ENCODE measurements at regions not wholly inside any gene's neighbourhood (a gene's known extent, or its start where the extent isn't known, plus 50 kb on each side); places are given as distances from the start of the nearest gene placed in this dataset.
"Not testable (repeated sequence)": the region's sequence is repeated elsewhere in the genome, so short reads cannot be mapped to it uniquely, and the experiment has no call there.

DNA sequence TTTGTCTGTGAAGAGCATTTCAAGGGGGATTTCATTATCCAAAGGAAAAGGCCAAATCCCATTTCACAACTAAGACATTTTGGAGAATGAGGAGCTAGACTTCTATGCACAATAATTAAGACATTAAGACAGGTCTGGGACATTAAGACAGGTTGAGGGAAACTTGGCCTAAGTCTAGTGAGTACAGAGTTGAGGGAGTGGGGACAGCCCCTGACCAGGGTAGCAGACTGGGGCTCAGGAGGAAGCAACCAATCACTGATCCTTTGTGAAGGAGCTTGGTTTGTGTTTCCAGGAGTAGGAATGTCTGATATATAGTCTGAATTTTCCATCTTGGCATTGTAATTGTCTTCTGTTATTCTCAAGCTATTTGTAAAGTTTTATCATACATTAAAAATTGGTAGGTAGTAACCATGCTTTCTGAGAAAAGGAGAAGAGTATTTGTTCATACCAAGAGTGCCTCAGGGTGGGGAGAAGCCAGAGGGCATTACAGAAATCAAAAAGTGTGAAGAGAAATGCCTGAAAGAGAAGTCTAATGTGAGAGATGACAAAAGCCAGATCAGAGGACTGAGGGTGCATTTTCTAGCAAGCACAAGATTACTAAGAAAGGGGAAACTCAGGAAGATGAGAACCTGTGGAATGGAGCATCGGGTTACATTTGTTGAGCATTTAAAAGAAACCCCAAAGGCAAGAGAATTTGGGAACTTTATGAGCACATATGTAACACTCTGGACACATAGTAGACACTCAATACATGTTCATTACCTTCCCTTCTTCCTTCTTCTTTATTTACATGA lies 189.3 kb upstream of the PIK3R1 start:
- Mint-ChIP-seq H3K4me1 (peaks cover 35% of the 10 kb centered on the region), H3K27ac (peak overlapping the region; percentile 81 to 90 (median 87)), H3K36me3 (ENCODE audit: low read depth) (no peaks in the 10 kb centered on the region), H3K27me3 (ENCODE audit: low read depth) (peaks cover 3% of the 10 kb centered on the region), H3K4me3 (no peak overlapping the region), H3K9me3 (no peaks in the 10 kb centered on the region)
- TF ChIP-seq, protein P1, sequence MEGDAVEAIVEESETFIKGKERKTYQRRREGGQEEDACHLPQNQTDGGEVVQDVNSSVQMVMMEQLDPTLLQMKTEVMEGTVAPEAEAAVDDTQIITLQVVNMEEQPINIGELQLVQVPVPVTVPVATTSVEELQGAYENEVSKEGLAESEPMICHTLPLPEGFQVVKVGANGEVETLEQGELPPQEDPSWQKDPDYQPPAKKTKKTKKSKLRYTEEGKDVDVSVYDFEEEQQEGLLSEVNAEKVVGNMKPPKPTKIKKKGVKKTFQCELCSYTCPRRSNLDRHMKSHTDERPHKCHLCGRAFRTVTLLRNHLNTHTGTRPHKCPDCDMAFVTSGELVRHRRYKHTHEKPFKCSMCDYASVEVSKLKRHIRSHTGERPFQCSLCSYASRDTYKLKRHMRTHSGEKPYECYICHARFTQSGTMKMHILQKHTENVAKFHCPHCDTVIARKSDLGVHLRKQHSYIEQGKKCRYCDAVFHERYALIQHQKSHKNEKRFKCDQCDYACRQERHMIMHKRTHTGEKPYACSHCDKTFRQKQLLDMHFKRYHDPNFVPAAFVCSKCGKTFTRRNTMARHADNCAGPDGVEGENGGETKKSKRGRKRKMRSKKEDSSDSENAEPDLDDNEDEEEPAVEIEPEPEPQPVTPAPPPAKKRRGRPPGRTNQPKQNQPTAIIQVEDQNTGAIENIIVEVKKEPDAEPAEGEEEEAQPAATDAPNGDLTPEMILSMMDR (IDR thresholded peaks at IDR 0.05; ENCODE audit: unreplicated experiment in 3 of 3), result no peak

GRCh38 chr5:68024426-68024825 lies 191.1 kb upstream of the PIK3R1 start:
- H3K9me3 Mint-ChIP-seq, result no peaks in the 10 kb centered on the region
- no peak overlapping the region for H3K4me3 Mint-ChIP-seq
- peaks cover 40% of the 10 kb centered on the region for H3K4me1 Mint-ChIP-seq
- no peaks in the 10 kb centered on the region for H3K27me3 Mint-ChIP-seq (ENCODE audit: low read depth)
- TF ChIP-seq, protein P1 (IDR thresholded peaks at IDR 0.05; ENCODE audit: unreplicated experiment in 3 of 3), result no peak
- no peaks in the 10 kb centered on the region for H3K36me3 Mint-ChIP-seq (ENCODE audit: low read depth)
- H3K27ac Mint-ChIP-seq, result no peak overlapping the region

GRCh38 chr5:68021916-68022315 lies 193.6 kb upstream of the PIK3R1 start:
- Mint-ChIP-seq H3K9me3 (peaks cover 4% of the 10 kb centered on the region), H3K36me3 (ENCODE audit: low read depth) (no peaks in the 10 kb centered on the region), H3K27me3 (ENCODE audit: low read depth) (no peaks in the 10 kb centered on the region), H3K4me1 (peaks cover 19% of the 10 kb centered on the region), H3K27ac (no peak overlapping the region), H3K4me3 (no peak overlapping the region)
- TF ChIP-seq, protein P1 (IDR thresholded peaks at IDR 0.05; ENCODE audit: unreplicated experiment in 3 of 3), result no peak

GRCh38 chr5:68021227-68021626 lies 194.3 kb upstream of the PIK3R1 start:
- H3K4me1 Mint-ChIP-seq, result peaks cover 12% of the 10 kb centered on the region
- H3K27ac Mint-ChIP-seq, result peak overlapping the region in 2 of 3 experiments; percentile 18 to 30
- no peaks in the 10 kb centered on the region for H3K27me3 Mint-ChIP-seq (ENCODE audit: low read depth)
- H3K36me3 Mint-ChIP-seq (ENCODE audit: low read depth), result no peaks in the 10 kb centered on the region
- H3K4me3 Mint-ChIP-seq, result no peak overlapping the region
- H3K9me3 Mint-ChIP-seq, result peaks cover 4% of the 10 kb centered on the region
- TF ChIP-seq, protein P1 (IDR thresholded peaks at IDR 0.05; ENCODE audit: unreplicated experiment in 3 of 3), result no peak

GRCh38 chr5:68020461-68020969 lies 195.0 kb upstream of the PIK3R1 start:
- H3K36me3 Mint-ChIP-seq (ENCODE audit: low read depth); H3K9me3 Mint-ChIP-seq; H3K4me3 Mint-ChIP-seq; H3K4me1 Mint-ChIP-seq; H3K27me3 Mint-ChIP-seq (ENCODE audit: low read depth): not testable (repeated sequence)
- peak overlapping the region in 1 of 3 experiments; percentile 18 for H3K27ac Mint-ChIP-seq

- TF ChIP-seq, protein P1 (IDR thresholded peaks at IDR 0.05; ENCODE audit: unreplicated experiment in 3 of 3), result no peak
- Mint-ChIP-seq H3K27ac (no peak overlapping the region), H3K4me3 (no peak overlapping the region), H3K36me3 (ENCODE audit: low read depth) (no peaks in the 10 kb centered on the region), H3K27me3 (ENCODE audit: low read depth) (no peaks in the 10 kb centered on the region), H3K4me1 (peaks cover 5% of the 10 kb centered on the region), H3K9me3 (peaks cover 15% of the 10 kb centered on the region)
These were observed 199.9 kb upstream of the PIK3R1 start for GRCh38 chr5:68015381-68016302.

Data from nephron (organoid).